ENCODE measurements at regions not wholly inside any gene's neighbourhood (a gene's known extent, or its start where the extent isn't known, plus 50 kb on each side); places are given as distances from the start of the nearest gene placed in this dataset.
"Not testable (repeated sequence)": the region's sequence is repeated elsewhere in the genome, so short reads cannot be mapped to it uniquely, and the experiment has no call there.

GRCh38 chr2:67600946-67601345 is 203.8 kb downstream of the ETAA1 start:
- Histone ChIP-seq H3K9ac (ENCODE audit: low read length in 5 of 5) (no peak overlapping the region), H3K36me3 (ENCODE audit: control insufficient read depth in 5 of 5, insufficient read depth in 5 of 5, low read length in 5 of 5) (no peaks in the 10 kb centered on the region), H3K27ac (ENCODE audit: low read depth, low read length) (no peak overlapping the region), H3K4me3 (ENCODE audit: low read depth in 1 of 5, low read length in 5 of 5) (no peak overlapping the region), H3K9me3 (ENCODE audit: control insufficient read depth in 5 of 5, low read length in 5 of 5) (peaks cover 0 to 7% (median 0%) of the 10 kb centered on the region in 5 donors), H3K4me1 (ENCODE audit: control insufficient read depth in 5 of 5, insufficient read depth in 5 of 5, low read length in 5 of 5) (no peaks in the 10 kb centered on the region), H3K27me3 (ENCODE audit: control insufficient read depth in 5 of 5, insufficient read depth in 4 of 5, low read length in 5 of 5) (no peaks in the 10 kb centered on the region)

GRCh38 chr2:67604360-67604759 is 207.2 kb downstream of the ETAA1 start:
- no peak overlapping the region for H3K27ac ChIP-seq (ENCODE audit: low read depth, low read length)
- no peaks in the 10 kb centered on the region for H3K4me1 ChIP-seq (ENCODE audit: control insufficient read depth in 5 of 5, insufficient read depth in 5 of 5, low read length in 5 of 5)
- no peaks in the 10 kb centered on the region for H3K9me3 ChIP-seq (ENCODE audit: control insufficient read depth in 5 of 5, low read length in 5 of 5)
- H3K36me3 ChIP-seq (ENCODE audit: control insufficient read depth in 5 of 5, insufficient read depth in 5 of 5, low read length in 5 of 5), result no peaks in the 10 kb centered on the region
- no peak overlapping the region for H3K9ac ChIP-seq (ENCODE audit: low read length in 5 of 5)
- H3K27me3 ChIP-seq (ENCODE audit: control insufficient read depth in 5 of 5, insufficient read depth in 4 of 5, low read length in 5 of 5), result no peaks in the 10 kb centered on the region
- H3K4me3 ChIP-seq (ENCODE audit: low read depth in 1 of 5, low read length in 5 of 5), result no peak overlapping the region

GRCh38 chr2:67612576-67613042 is 215.5 kb downstream of the ETAA1 start:
- Histone ChIP-seq H3K27ac (ENCODE audit: low read depth, low read length) (no peak overlapping the region), H3K36me3 (ENCODE audit: control insufficient read depth in 5 of 5, insufficient read depth in 5 of 5, low read length in 5 of 5) (no peaks in the 10 kb centered on the region), H3K4me3 (ENCODE audit: low read depth in 1 of 5, low read length in 5 of 5) (no peak overlapping the region), H3K27me3 (ENCODE audit: control insufficient read depth in 5 of 5, insufficient read depth in 4 of 5, low read length in 5 of 5) (no peaks in the 10 kb centered on the region), H3K9me3 (ENCODE audit: control insufficient read depth in 5 of 5, low read length in 5 of 5) (no peaks in the 10 kb centered on the region), H3K9ac (ENCODE audit: low read length in 5 of 5) (no peak overlapping the region), H3K4me1 (ENCODE audit: control insufficient read depth in 5 of 5, insufficient read depth in 5 of 5, low read length in 5 of 5) (peaks cover 0 to 11% (median 0%) of the 10 kb centered on the region in 5 donors)

GRCh38 chr2:67613227-67613626 is 216.1 kb downstream of the ETAA1 start:
- peaks cover 0 to 11% (median 0%) of the 10 kb centered on the region in 5 donors for H3K4me1 ChIP-seq (ENCODE audit: control insufficient read depth in 5 of 5, insufficient read depth in 5 of 5, low read length in 5 of 5)

GRCh38 chr2:67614454-67614853 is 217.3 kb downstream of the ETAA1 start:
- no peaks in the 10 kb centered on the region for H3K27me3 ChIP-seq (ENCODE audit: control insufficient read depth in 5 of 5, insufficient read depth in 4 of 5, low read length in 5 of 5)
- H3K4me1 ChIP-seq (ENCODE audit: control insufficient read depth in 5 of 5, insufficient read depth in 5 of 5, low read length in 5 of 5), result peaks cover 0 to 11% (median 0%) of the 10 kb centered on the region in 5 donors
- H3K27ac ChIP-seq (ENCODE audit: low read depth, low read length), result no peak overlapping the region
- H3K36me3 ChIP-seq (ENCODE audit: control insufficient read depth in 5 of 5, insufficient read depth in 5 of 5, low read length in 5 of 5), result no peaks in the 10 kb centered on the region
- no peak overlapping the region for H3K9ac ChIP-seq (ENCODE audit: low read length in 5 of 5)
- H3K9me3 ChIP-seq (ENCODE audit: control insufficient read depth in 5 of 5, low read length in 5 of 5), result no peaks in the 10 kb centered on the region
- no peak overlapping the region for H3K4me3 ChIP-seq (ENCODE audit: low read depth in 1 of 5, low read length in 5 of 5)

More at GRCh38 chr2:67613227-67613626, 216.1 kb downstream of the ETAA1 start:
- H3K9me3 ChIP-seq (ENCODE audit: control insufficient read depth in 5 of 5, low read length in 5 of 5), result no peaks in the 10 kb centered on the region
- H3K27ac ChIP-seq (ENCODE audit: low read depth, low read length), result no peak overlapping the region
- no peaks in the 10 kb centered on the region for H3K36me3 ChIP-seq (ENCODE audit: control insufficient read depth in 5 of 5, insufficient read depth in 5 of 5, low read length in 5 of 5)
- no peak overlapping the region for H3K4me3 ChIP-seq (ENCODE audit: low read depth in 1 of 5, low read length in 5 of 5)
- no peak overlapping the region for H3K9ac ChIP-seq (ENCODE audit: low read length in 5 of 5)
- no peaks in the 10 kb centered on the region for H3K27me3 ChIP-seq (ENCODE audit: control insufficient read depth in 5 of 5, insufficient read depth in 4 of 5, low read length in 5 of 5)

GRCh38 chr2:67616749-67617148 is 219.6 kb downstream of the ETAA1 start:
- Histone ChIP-seq H3K27ac (ENCODE audit: low read depth, low read length) (no peak overlapping the region), H3K4me1 (ENCODE audit: control insufficient read depth in 5 of 5, insufficient read depth in 5 of 5, low read length in 5 of 5) (peaks cover 0 to 11% (median 0%) of the 10 kb centered on the region in 5 donors), H3K9ac (ENCODE audit: low read length in 5 of 5) (no peak overlapping the region), H3K36me3 (ENCODE audit: control insufficient read depth in 5 of 5, insufficient read depth in 5 of 5, low read length in 5 of 5) (no peaks in the 10 kb centered on the region), H3K27me3 (ENCODE audit: control insufficient read depth in 5 of 5, insufficient read depth in 4 of 5, low read length in 5 of 5) (no peaks in the 10 kb centered on the region), H3K9me3 (ENCODE audit: control insufficient read depth in 5 of 5, low read length in 5 of 5) (no peaks in the 10 kb centered on the region), H3K4me3 (ENCODE audit: low read depth in 1 of 5, low read length in 5 of 5) (no peak overlapping the region)

- Histone ChIP-seq H3K4me3 (ENCODE audit: low read depth in 1 of 5, low read length in 5 of 5) (no peak overlapping the region), H3K4me1 (ENCODE audit: control insufficient read depth in 5 of 5, insufficient read depth in 5 of 5, low read length in 5 of 5) (no peaks in the 10 kb centered on the region), H3K27me3 (ENCODE audit: control insufficient read depth in 5 of 5, insufficient read depth in 4 of 5, low read length in 5 of 5) (no peaks in the 10 kb centered on the region), H3K9me3 (ENCODE audit: control insufficient read depth in 5 of 5, low read length in 5 of 5) (no peaks in the 10 kb centered on the region), H3K27ac (ENCODE audit: low read depth, low read length) (no peak overlapping the region), H3K36me3 (ENCODE audit: control insufficient read depth in 5 of 5, insufficient read depth in 5 of 5, low read length in 5 of 5) (no peaks in the 10 kb centered on the region), H3K9ac (ENCODE audit: low read length in 5 of 5) (no peak overlapping the region)
Measured at GRCh38 chr2:67619204-67619603, 222.1 kb downstream of the ETAA1 start.

GRCh38 chr2:67623741-67624140 is 226.6 kb downstream of the ETAA1 start:
- not testable (repeated sequence) for H3K27ac ChIP-seq (ENCODE audit: low read depth, low read length); H3K9ac ChIP-seq (ENCODE audit: low read length in 5 of 5); H3K4me3 ChIP-seq (ENCODE audit: low read depth in 1 of 5, low read length in 5 of 5); H3K36me3 ChIP-seq (ENCODE audit: control insufficient read depth in 5 of 5, insufficient read depth in 5 of 5, low read length in 5 of 5); H3K9me3 ChIP-seq (ENCODE audit: control insufficient read depth in 5 of 5, low read length in 5 of 5); H3K27me3 ChIP-seq (ENCODE audit: control insufficient read depth in 5 of 5, insufficient read depth in 4 of 5, low read length in 5 of 5); H3K4me1 ChIP-seq (ENCODE audit: control insufficient read depth in 5 of 5, insufficient read depth in 5 of 5, low read length in 5 of 5)

GRCh38 chr2:67625178-67625577 is 228.0 kb downstream of the ETAA1 start:
- no peaks in the 10 kb centered on the region for H3K36me3 ChIP-seq (ENCODE audit: control insufficient read depth in 5 of 5, insufficient read depth in 5 of 5, low read length in 5 of 5)
- H3K9ac ChIP-seq (ENCODE audit: low read length in 5 of 5), result no peak overlapping the region
- no peak overlapping the region for H3K4me3 ChIP-seq (ENCODE audit: low read depth in 1 of 5, low read length in 5 of 5)
- no peaks in the 10 kb centered on the region for H3K9me3 ChIP-seq (ENCODE audit: control insufficient read depth in 5 of 5, low read length in 5 of 5)
- no peak overlapping the region for H3K27ac ChIP-seq (ENCODE audit: low read depth, low read length)
- H3K27me3 ChIP-seq (ENCODE audit: control insufficient read depth in 5 of 5, insufficient read depth in 4 of 5, low read length in 5 of 5), result no peaks in the 10 kb centered on the region
- peaks cover 0 to 9% (median 3%) of the 10 kb centered on the region in 5 donors for H3K4me1 ChIP-seq (ENCODE audit: control insufficient read depth in 5 of 5, insufficient read depth in 5 of 5, low read length in 5 of 5)

- Histone ChIP-seq H3K4me1 (ENCODE audit: control insufficient read depth in 5 of 5, insufficient read depth in 5 of 5, low read length in 5 of 5) (peaks cover 0 to 9% (median 3%) of the 10 kb centered on the region in 5 donors), H3K4me3 (ENCODE audit: low read depth in 1 of 5, low read length in 5 of 5) (no peak overlapping the region), H3K27ac (ENCODE audit: low read depth, low read length) (no peak overlapping the region), H3K9me3 (ENCODE audit: control insufficient read depth in 5 of 5, low read length in 5 of 5) (no peaks in the 10 kb centered on the region), H3K9ac (ENCODE audit: low read length in 5 of 5) (no peak overlapping the region), H3K27me3 (ENCODE audit: control insufficient read depth in 5 of 5, insufficient read depth in 4 of 5, low read length in 5 of 5) (no peaks in the 10 kb centered on the region), H3K36me3 (ENCODE audit: control insufficient read depth in 5 of 5, insufficient read depth in 5 of 5, low read length in 5 of 5) (no peaks in the 10 kb centered on the region)
Measured at GRCh38 chr2:67625690-67626475, 228.8 kb downstream of the ETAA1 start.
